H1 (cell line): ENCODE measurements at regions not wholly inside any gene's neighbourhood (a gene's known extent, or its start where the extent isn't known, plus 50 kb on each side); places are given as distances from the start of the nearest gene placed in this dataset.

Source experiments
- CTCF ChIA-PET: fragments of 300-600 bp; sonication (Branson Sonifier 250); formaldehyde crosslinking; loops from one replicate; lab custom pipeline; 2021; ENCODE audit not compliant: partially characterized antibody; lab: Charles Lee
- POLR2A ChIA-PET: fragments of 300-600 bp; sonication (Branson Sonifier 250); formaldehyde crosslinking; loops from one replicate; lab custom pipeline; 2021; ENCODE audit warnings: inconsistent platforms; ENCODE audit not compliant: partially characterized antibody; lab: Charles Lee
- DNase-seq, 2 experiments: peaks; one replicate each; pipeline versions ENCODE4 v3.0.0 to v3.0.0-alpha.2; 2010 to 2022; ENCODE audit warnings: low spot score in 2 of 2, low read depth in 1 of 2, mixed read lengths in 1 of 2
- FAIRE-seq: peaks from 2 replicates; lab custom pipeline; 2011; peaks lifted over from hg19 to GRCh38; lab: Jason Lieb, UNC
- H2AFZ ChIP-seq: 2 replicates; pipeline ENCODE4 v1.8.1; 2012; ENCODE audit warnings: low read length, inconsistent platforms
- H2AK5ac ChIP-seq: 2 replicates; pipeline ENCODE4 v1.6.1; 2013; ENCODE audit warnings: low read depth, low read length
- H2BK120ac ChIP-seq: replicated peaks from 2 replicates; pipeline ENCODE3; 2013; ENCODE audit warnings: low read depth, low read length, inconsistent platforms
- H2BK12ac ChIP-seq: 2 replicates; pipeline ENCODE4 v1.6.1; 2013; ENCODE audit warnings: low read depth, low read length
- H2BK15ac ChIP-seq: 2 replicates; pipeline ENCODE4 v1.6.1; 2013; ENCODE audit warnings: low read length
- H2BK20ac ChIP-seq: 2 replicates; pipeline ENCODE4 v1.6.1; 2013; ENCODE audit warnings: low read length
- H2BK5ac ChIP-seq: 2 replicates; pipeline ENCODE4 v1.6.1; 2013; ENCODE audit warnings: low read depth, low read length
- H3K14ac ChIP-seq: 2 replicates; pipeline ENCODE4 v1.6.1; 2013; ENCODE audit warnings: inconsistent platforms; ENCODE audit not compliant: insufficient read length
- H3K18ac ChIP-seq: 2 replicates; pipeline ENCODE4 v1.6.1; 2013; ENCODE audit warnings: low read length; ENCODE audit errors: extremely low read depth
- H3K23ac ChIP-seq: 2 replicates; pipeline ENCODE4 v1.6.1; 2013; ENCODE audit warnings: inconsistent platforms; ENCODE audit not compliant: insufficient read length
- H3K23me2 ChIP-seq: 2 replicates; pipeline ENCODE4 v1.6.1; 2013; ENCODE audit warnings: low read depth, low read length
- H3K27ac ChIP-seq: 2 replicates; pipeline ENCODE4 v1.6.1; 2011; ENCODE audit warnings: low read depth, low read length, inconsistent platforms
- H3K27me3 ChIP-seq, 4 experiments: replicated peaks in 1 of 4; 1 replicate in 1 of 4; 2 replicates in 3 of 4; pipeline versions ENCODE4 v1.6.1 to v1.8.1; 2011 to 2013; ENCODE audit warnings: low read length in 3 of 4, mild to moderate bottlenecking in 3 of 4, inconsistent platforms in 2 of 4, mixed read lengths in 2 of 4, moderate library complexity in 1 of 4; ENCODE audit not compliant: control insufficient read depth in 3 of 4, insufficient read depth in 3 of 4; ENCODE audit errors: extremely low read depth in 1 of 4
- H3K36me3 ChIP-seq, 4 experiments: 2 replicates each; pipeline versions ENCODE4 v1.6.1 to v1.8.1; 2011 to 2013; ENCODE audit warnings: mild to moderate bottlenecking in 4 of 4, low read length in 3 of 4, moderate library complexity in 2 of 4, control low read depth in 1 of 4, inconsistent platforms in 1 of 4; ENCODE audit not compliant: insufficient read depth in 4 of 4, control insufficient read depth in 2 of 4
- H3K4ac ChIP-seq: replicated peaks from 2 replicates; pipeline ENCODE3; 2013; ENCODE audit warnings: low read length, low read depth, mixed read lengths, inconsistent platforms; ENCODE audit not compliant: insufficient read length
- H3K4me1 ChIP-seq, 4 experiments: replicated peaks in 1 of 4; 1 replicate in 1 of 4; 2 replicates in 3 of 4; pipeline versions ENCODE4 v1.6.1 to v1.8.1; 2011 to 2013; ENCODE audit warnings: low read length in 3 of 4, inconsistent platforms in 2 of 4, mixed read lengths in 1 of 4; ENCODE audit not compliant: insufficient read depth in 4 of 4, control insufficient read depth in 3 of 4
- H3K4me2 ChIP-seq, 2 experiments: 2 replicates each; pipeline versions ENCODE4 v1.6.1 to v1.8.1; 2011 to 2013; ENCODE audit warnings: low read depth in 2 of 2, low read length in 2 of 2, control low read depth in 1 of 2, inconsistent platforms in 1 of 2, mild to moderate bottlenecking in 1 of 2; ENCODE audit not compliant: insufficient read depth in 1 of 2
- H3K4me3 ChIP-seq, 4 experiments: fragments of 200-600, 300-600 bp in 1 of 4; sonication (generic), shearing (Covaris generic), sonication (Bioruptor Twin) in 1 of 4; 2 replicates each; pipeline versions ENCODE4 v1.5.1 to v1.8.1; 2011 to 2016; ENCODE audit warnings: low read length in 4 of 4, low read depth in 3 of 4, control low read depth in 2 of 4, inconsistent platforms in 2 of 4, mild to moderate bottlenecking in 2 of 4, mixed read lengths in 1 of 4, moderate library complexity in 1 of 4; ENCODE audit not compliant: insufficient read depth in 2 of 4; ENCODE audit errors: extremely low read depth in 1 of 4
- H3K56ac ChIP-seq: replicated peaks from 2 replicates; pipeline ENCODE3; 2013; ENCODE audit warnings: low read depth, mild to moderate bottlenecking, mixed read lengths, low read length, inconsistent platforms; ENCODE audit not compliant: insufficient read length
- H3K79me1 ChIP-seq: 2 replicates; pipeline ENCODE4 v1.6.1; 2013; ENCODE audit warnings: low read depth, low read length, control low read depth
- H3K79me2 ChIP-seq, 2 experiments: 2 replicates each; pipeline versions ENCODE4 v1.6.1 to v1.8.1; 2012 to 2013; ENCODE audit warnings: low read length in 2 of 2, mild to moderate bottlenecking in 2 of 2, inconsistent platforms in 1 of 2; ENCODE audit not compliant: insufficient read depth in 2 of 2, control insufficient read depth in 1 of 2
- H3K9ac ChIP-seq, 4 experiments: replicated peaks in 1 of 4; 1 replicate in 1 of 4; 2 replicates in 3 of 4; pipeline versions ENCODE4 v1.6.1 to v1.8.1; 2011 to 2013; ENCODE audit warnings: low read depth in 3 of 4, low read length in 3 of 4, control low read depth in 2 of 4, mild to moderate bottlenecking in 2 of 4, moderate library complexity in 2 of 4, inconsistent platforms in 1 of 4; ENCODE audit errors: extremely low read depth in 1 of 4
- H3K9me3 ChIP-seq, 2 experiments: 2 replicates each; pipeline versions ENCODE4 v1.6.1 to v1.8.1; 2012 to 2013; ENCODE audit warnings: mild to moderate bottlenecking in 2 of 2, moderate library complexity in 2 of 2, control low read depth in 1 of 2, inconsistent platforms in 1 of 2, low read depth in 1 of 2, low read length in 1 of 2, mixed read lengths in 1 of 2; ENCODE audit not compliant: insufficient read depth in 2 of 2
- H4K20me1 ChIP-seq, 2 experiments: replicated peaks in 1 of 2; 2 replicates each; pipeline versions ENCODE3 to v1.8.1; 2011 to 2013; ENCODE audit warnings: inconsistent platforms in 2 of 2, low read length in 2 of 2, mild to moderate bottlenecking in 1 of 2; ENCODE audit not compliant: insufficient read depth in 2 of 2, control insufficient read depth in 1 of 2
- H4K5ac ChIP-seq: 2 replicates; pipeline ENCODE4 v1.6.1; 2013; ENCODE audit warnings: low read length, low read depth, mixed read lengths, inconsistent platforms; ENCODE audit not compliant: insufficient read length
- H4K8ac ChIP-seq: 2 replicates; pipeline ENCODE4 v1.8.0; 2013; ENCODE audit warnings: mild to moderate bottlenecking, moderate library complexity, low read length, inconsistent platforms; ENCODE audit not compliant: insufficient read depth; ENCODE audit errors: extremely low read depth
- H4K91ac ChIP-seq: replicated peaks from 2 replicates; pipeline ENCODE3; 2013; ENCODE audit warnings: low read length, mixed read lengths, inconsistent platforms; ENCODE audit not compliant: insufficient read length
- BRCA1 ChIP-seq: IDR thresholded peaks from 2 replicates; pipeline ENCODE4 v1.6.1; 2012; ENCODE audit warnings: low read depth, low read length, improper control_type of control experiment
- CHD1 ChIP-seq: IDR thresholded peaks from 2 replicates; pipeline ENCODE4 v1.6.1; 2012; ENCODE audit warnings: low read depth, low read length, improper control_type of control experiment
- CTBP2 ChIP-seq: IDR thresholded peaks from 2 replicates; pipeline ENCODE4 v1.7.0; 2011; ENCODE audit warnings: borderline replicate concordance, mild to moderate bottlenecking, moderate library complexity, mixed read lengths, low read length; ENCODE audit not compliant: insufficient read depth, insufficient read length
- EP300 ChIP-seq, 2 experiments: IDR thresholded peaks; 1 replicate in 1 of 2; 2 replicates in 1 of 2; pipeline ENCODE4 v1.6.1; 2011 to 2012; ENCODE audit warnings: low read depth in 2 of 2, low read length in 2 of 2, mild to moderate bottlenecking in 2 of 2, borderline replicate concordance in 1 of 2, inconsistent platforms in 1 of 2, moderate library complexity in 1 of 2
- HDAC6 ChIP-seq: IDR thresholded peaks from one replicate; pipeline ENCODE4 v1.7.1; 2012; ENCODE audit warnings: low read depth, mild to moderate bottlenecking, inconsistent platforms, low read length, moderate library complexity
- POLR2A ChIP-seq, 2 experiments: IDR thresholded peaks; 1 replicate in 1 of 2; 2 replicates in 1 of 2; pipeline ENCODE4 v1.6.1; 2011; ENCODE audit warnings: low read depth in 2 of 2, low read length in 2 of 2, mild to moderate bottlenecking in 2 of 2; ENCODE audit errors: control extremely low read depth in 1 of 2
- RNF2 ChIP-seq: fragments of 200-900, 300-1000 bp; sonication (generic); IDR thresholded peaks from 2 replicates; pipeline ENCODE4 v1.7.1; 2016; ENCODE audit warnings: borderline replicate concordance, low read depth, mild to moderate bottlenecking, antibody characterized with exemption, low read length; ENCODE audit not compliant: poor library complexity, severe bottlenecking; ENCODE audit errors: missing control alignments
- WGBS, 2 experiments: shearing (Covaris generic) in 1 of 2; methylation state at CpG; one replicate each; pipeline versions ENCODE4 v1.1.6 to v1.1.7; 2013 to 2015; ENCODE audit warnings: low lambda C conversion rate in 2 of 2, mixed read lengths in 2 of 2, inconsistent platforms in 1 of 2, low coverage in 1 of 2, missing lambda C conversion rate in 1 of 2; ENCODE audit not compliant: insufficient replicate concordance in 2 of 2, insufficient coverage in 1 of 2, insufficient read length in 1 of 2; ENCODE audit errors: extremely low coverage in 1 of 2, missing lambda C conversion rate in 1 of 2; 5-methylcytosine and 5-hydroxymethylcytosine counted together
- TF ChIP-seq, protein P1 (sequence below): IDR thresholded peaks from 2 replicates; pipeline ENCODE4 v1.6.1; 2012; ENCODE audit warnings: inconsistent platforms
- TF ChIP-seq, protein P2 (sequence below): IDR thresholded peaks from 2 replicates; pipeline ENCODE4 v1.6.1; 2012; ENCODE audit warnings: inconsistent platforms

DNA sequence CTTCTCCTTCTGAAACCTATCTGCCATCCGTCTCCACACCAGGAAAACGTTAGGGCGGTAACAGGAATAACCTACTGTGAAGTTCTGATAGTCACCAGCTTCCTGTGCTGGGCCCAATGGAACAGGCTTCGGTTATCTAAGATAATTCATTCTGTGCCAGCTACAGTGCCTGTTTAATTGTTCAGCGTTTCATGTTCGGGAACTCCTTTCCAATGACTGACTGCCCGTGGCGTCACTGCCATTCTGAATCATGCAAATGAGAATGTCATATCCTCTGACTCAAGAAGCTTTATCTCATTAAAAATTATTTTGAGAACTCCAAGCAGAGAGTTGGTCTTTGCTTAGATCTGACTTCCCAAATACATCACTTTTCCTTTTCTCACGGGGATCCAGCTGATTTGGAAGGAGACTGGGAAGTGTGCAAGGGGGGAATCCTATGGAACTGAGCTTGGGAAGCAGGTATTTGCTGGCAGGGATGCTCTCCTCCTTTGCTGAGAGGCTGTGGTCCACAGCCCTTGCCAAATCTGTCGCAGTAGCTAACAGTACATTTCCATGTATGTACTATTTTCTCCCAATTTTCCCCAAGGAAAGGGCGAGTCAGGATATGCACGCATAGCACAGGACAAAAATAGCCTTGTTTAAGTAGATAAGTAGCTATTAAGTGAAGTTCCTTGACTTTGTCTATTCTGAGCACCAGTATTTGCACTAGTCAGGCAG, 358.7 kb downstream of the LTN1 start:
- Histone ChIP-seq H3K23me2 (no peaks in the 10 kb centered on the region), H2BK120ac (no peak overlapping the region), H3K23ac (no peak overlapping the region), H3K56ac (no peak overlapping the region), H2AK5ac (no peak overlapping the region), H4K20me1 (no peaks in the 10 kb centered on the region), H3K18ac (no peak overlapping the region), H3K4me2 (no peak overlapping the region), H4K91ac (no peak overlapping the region), H3K14ac (no peak overlapping the region), H2AFZ (no peak overlapping the region), H3K4ac (no peak overlapping the region), H2BK20ac (no peak overlapping the region), H3K36me3 (no peaks in the 10 kb centered on the region), H3K4me1 (peaks cover 0 to 3% (median 0%) of the 10 kb centered on the region in 4 experiments; a peak in 1 of 7 replicates), H3K4me3 (no peak overlapping the region), H3K9me3 (no peaks in the 10 kb centered on the region), H2BK15ac (no peak overlapping the region), H3K9ac (no peak overlapping the region), H3K79me1 (no peaks in the 10 kb centered on the region), H2BK12ac (no peak overlapping the region), H3K79me2 (no peaks in the 10 kb centered on the region), H4K8ac (no peak overlapping the region), H3K27ac (no peak overlapping the region), H4K5ac (no peak overlapping the region), H2BK5ac (no peak overlapping the region), H3K27me3 (no peaks in the 10 kb centered on the region)
- POLR2A ChIA-PET = no interaction called here
- 88% methylated on average over 12 of the region's 12 CpGs; no CpG with 5 or more reads in 1 of the 2 experiments for WGBS, 2 experiments
- TF ChIP-seq, protein P1, sequence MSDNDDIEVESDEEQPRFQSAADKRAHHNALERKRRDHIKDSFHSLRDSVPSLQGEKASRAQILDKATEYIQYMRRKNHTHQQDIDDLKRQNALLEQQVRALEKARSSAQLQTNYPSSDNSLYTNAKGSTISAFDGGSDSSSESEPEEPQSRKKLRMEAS = no peak
- TF ChIP-seq POLR2A (IDR thresholded peaks at IDR 0.05; ENCODE audit: control extremely low read depth in 1 of 2, low read depth in 2 of 2, low read length in 2 of 2) (no peak), BRCA1 (no peak), CTBP2 (no peak), HDAC6 (no peak), CHD1 (no peak), RNF2 (no peak), EP300 (IDR thresholded peaks at IDR 0.05; ENCODE audit: borderline replicate concordance in 1 of 2, low read depth in 2 of 2, low read length in 2 of 2) (no peak)
- TF ChIP-seq, protein P2, sequence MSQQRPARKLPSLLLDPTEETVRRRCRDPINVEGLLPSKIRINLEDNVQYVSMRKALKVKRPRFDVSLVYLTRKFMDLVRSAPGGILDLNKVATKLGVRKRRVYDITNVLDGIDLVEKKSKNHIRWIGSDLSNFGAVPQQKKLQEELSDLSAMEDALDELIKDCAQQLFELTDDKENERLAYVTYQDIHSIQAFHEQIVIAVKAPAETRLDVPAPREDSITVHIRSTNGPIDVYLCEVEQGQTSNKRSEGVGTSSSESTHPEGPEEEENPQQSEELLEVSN = no peak
- FAIRE-seq (no peak), DNase-seq (no peak)
- CTCF ChIA-PET = interaction anchor here (0.6 to 1.6 kb wide), 3 partner anchors 8 to 412 kb away, joined by 3 to 7 read pairs (median 4); no protein-coding TSS in a partner anchor
